ENCODE measurements at regions not wholly inside any gene's neighbourhood (a gene's known extent, or its start where the extent isn't known, plus 50 kb on each side); places are given as distances from the start of the nearest gene placed in this dataset.

GRCh38 chr6:113111550-113111949, 745.6 kb upstream of the MARCKS start:
- DNase-seq: no peak
- TF ChIP-seq EP300 (IDR thresholded peaks at IDR 0.05): no peak
- no peak for TF ChIP-seq CTCF (IDR thresholded peaks at IDR 0.05)
- TF ChIP-seq POLR2A (IDR thresholded peaks at IDR 0.05): no peak
- H3K27ac ChIP-seq: no peak overlapping the region
- 92 to 97% (median 94%) methylated on average over 2 of the region's 2 CpGs for WGBS, 3 donors
- intact Hi-C loops (cut with DNase I): no loop called here
- no peaks in the 10 kb centered on the region for H3K9me3 ChIP-seq
- H3K27me3 ChIP-seq: no peaks in the 10 kb centered on the region
- H3K4me1 ChIP-seq (ENCODE audit: insufficient read depth): no peaks in the 10 kb centered on the region
- no peaks in the 10 kb centered on the region for H3K36me3 ChIP-seq
- H3K4me3 ChIP-seq: no peak overlapping the region

GRCh38 chr6:113112086-113112485, 745.1 kb upstream of the MARCKS start:
- Histone ChIP-seq H3K9me3 (no peaks in the 10 kb centered on the region), H3K27me3 (no peaks in the 10 kb centered on the region), H3K4me3 (no peak overlapping the region), H3K4me1 (ENCODE audit: insufficient read depth) (no peaks in the 10 kb centered on the region), H3K27ac (no peak overlapping the region), H3K36me3 (no peaks in the 10 kb centered on the region)
- no peak for DNase-seq
- 45 to 65% (median 45%) methylated on average over 2 of the region's 2 CpGs for WGBS, 3 donors
- intact Hi-C loops (cut with DNase I): no loop called here
- TF ChIP-seq CTCF (IDR thresholded peaks at IDR 0.05) (no peak), EP300 (IDR thresholded peaks at IDR 0.05) (no peak), POLR2A (IDR thresholded peaks at IDR 0.05) (no peak)

GRCh38 chr6:113115196-113115595, 741.9 kb upstream of the MARCKS start:
- intact Hi-C loops (cut with DNase I): no loop called here
- DNase-seq: no peak

GRCh38 chr6:113120224-113120581, 736.9 kb upstream of the MARCKS start:
- no peaks in the 10 kb centered on the region for H3K27me3 ChIP-seq
- H3K27ac ChIP-seq: no peak overlapping the region
- WGBS, 3 donors: 60 to 76% (median 71%) methylated on average over 2 of the region's 2 CpGs
- TF ChIP-seq EP300 (IDR thresholded peaks at IDR 0.05) (no peak), POLR2A (IDR thresholded peaks at IDR 0.05) (no peak), CTCF (IDR thresholded peaks at IDR 0.05) (no peak)
- H3K4me1 ChIP-seq (ENCODE audit: insufficient read depth): no peaks in the 10 kb centered on the region
- no peak for DNase-seq
- no peaks in the 10 kb centered on the region for H3K36me3 ChIP-seq
- intact Hi-C loops (cut with DNase I): no loop called here
- H3K4me3 ChIP-seq: no peak overlapping the region
- no peaks in the 10 kb centered on the region for H3K9me3 ChIP-seq

More at GRCh38 chr6:113115196-113115595, 741.9 kb upstream of the MARCKS start:
- WGBS, 3 donors: 91 to 98% (median 97%) methylated on average over 1 of the region's 1 CpG
- Histone ChIP-seq H3K36me3 (no peaks in the 10 kb centered on the region), H3K4me1 (ENCODE audit: insufficient read depth) (no peaks in the 10 kb centered on the region), H3K9me3 (no peaks in the 10 kb centered on the region), H3K4me3 (no peak overlapping the region), H3K27me3 (no peaks in the 10 kb centered on the region), H3K27ac (no peak overlapping the region)
- TF ChIP-seq EP300 (IDR thresholded peaks at IDR 0.05) (no peak), POLR2A (IDR thresholded peaks at IDR 0.05) (no peak), CTCF (IDR thresholded peaks at IDR 0.05) (no peak)

All from ovary (tissue), 7 donors.